ENCODE measurements at regions not wholly inside any gene's neighbourhood (a gene's known extent, or its start where the extent isn't known, plus 50 kb on each side); places are given as distances from the start of the nearest gene placed in this dataset.

DNA sequence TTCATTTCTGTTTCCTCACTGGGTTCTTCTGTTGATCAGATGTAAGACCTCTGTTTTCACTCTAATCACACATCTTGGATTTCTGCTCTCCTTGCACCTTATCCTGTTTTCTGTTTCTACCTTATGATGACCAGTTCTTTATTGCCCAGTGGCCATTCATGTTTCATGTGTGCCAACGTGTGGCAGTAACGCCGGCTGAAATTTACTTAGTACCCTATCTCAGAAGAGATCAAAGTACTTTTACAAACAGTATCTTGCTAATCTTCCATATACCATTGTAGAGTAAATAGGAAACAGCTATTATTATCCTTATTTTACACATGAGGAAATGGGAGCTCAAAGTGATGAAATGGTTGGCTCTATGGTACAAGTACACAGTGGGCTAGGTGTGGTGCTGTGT lies 74.0 kb downstream of the GATA3 start:
- no peaks in the 10 kb centered on the region for H3K27me3 ChIP-seq (replicated peaks)
- H3K4me3 ChIP-seq: no peak overlapping the region
- no peaks in the 10 kb centered on the region for H3K9me3 ChIP-seq (replicated peaks)
- DNase-seq (ENCODE audit: low read depth in 1 of 2, low spot score in 2 of 2): no peak
- H3K36me3 ChIP-seq: no peaks in the 10 kb centered on the region
- H3K4me1 ChIP-seq (replicated peaks): 0 out of 2 replicates have a peak, but pooled peaks cover 3% of the 10 kb centered on the region
- no peak overlapping the region for H3K27ac ChIP-seq

DNA sequence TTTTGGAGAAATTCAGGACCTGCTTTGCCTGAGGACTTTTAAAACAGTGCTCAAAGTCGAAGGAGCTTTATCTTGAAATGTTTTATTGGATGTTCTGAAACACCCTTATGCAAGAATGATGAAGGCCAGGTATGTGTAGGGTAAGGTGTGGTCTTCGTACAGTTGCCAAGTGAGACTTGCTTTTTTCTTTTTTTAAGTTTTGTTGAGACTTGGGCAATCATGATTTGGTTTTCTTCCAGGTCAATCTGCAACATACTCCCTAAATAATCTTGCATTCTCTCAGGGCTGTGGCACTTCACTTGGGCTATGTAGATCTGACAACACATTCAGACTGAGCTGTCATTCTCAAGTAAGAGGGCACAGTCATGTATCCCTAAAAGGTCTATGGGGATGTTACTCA lies 75.0 kb downstream of the GATA3 start:
- no peaks in the 10 kb centered on the region for H3K9me3 ChIP-seq (replicated peaks)
- H3K4me1 ChIP-seq (replicated peaks): 0 out of 2 replicates have a peak, but pooled peaks cover 3% of the 10 kb centered on the region
- no peak for DNase-seq (ENCODE audit: low read depth in 1 of 2, low spot score in 2 of 2)
- no peaks in the 10 kb centered on the region; the same call in 1 of the 2 replicates for H3K27me3 ChIP-seq (replicated peaks)
- H3K27ac ChIP-seq: no peak overlapping the region
- H3K4me3 ChIP-seq: no peak overlapping the region
- H3K36me3 ChIP-seq: no peaks in the 10 kb centered on the region

DNA sequence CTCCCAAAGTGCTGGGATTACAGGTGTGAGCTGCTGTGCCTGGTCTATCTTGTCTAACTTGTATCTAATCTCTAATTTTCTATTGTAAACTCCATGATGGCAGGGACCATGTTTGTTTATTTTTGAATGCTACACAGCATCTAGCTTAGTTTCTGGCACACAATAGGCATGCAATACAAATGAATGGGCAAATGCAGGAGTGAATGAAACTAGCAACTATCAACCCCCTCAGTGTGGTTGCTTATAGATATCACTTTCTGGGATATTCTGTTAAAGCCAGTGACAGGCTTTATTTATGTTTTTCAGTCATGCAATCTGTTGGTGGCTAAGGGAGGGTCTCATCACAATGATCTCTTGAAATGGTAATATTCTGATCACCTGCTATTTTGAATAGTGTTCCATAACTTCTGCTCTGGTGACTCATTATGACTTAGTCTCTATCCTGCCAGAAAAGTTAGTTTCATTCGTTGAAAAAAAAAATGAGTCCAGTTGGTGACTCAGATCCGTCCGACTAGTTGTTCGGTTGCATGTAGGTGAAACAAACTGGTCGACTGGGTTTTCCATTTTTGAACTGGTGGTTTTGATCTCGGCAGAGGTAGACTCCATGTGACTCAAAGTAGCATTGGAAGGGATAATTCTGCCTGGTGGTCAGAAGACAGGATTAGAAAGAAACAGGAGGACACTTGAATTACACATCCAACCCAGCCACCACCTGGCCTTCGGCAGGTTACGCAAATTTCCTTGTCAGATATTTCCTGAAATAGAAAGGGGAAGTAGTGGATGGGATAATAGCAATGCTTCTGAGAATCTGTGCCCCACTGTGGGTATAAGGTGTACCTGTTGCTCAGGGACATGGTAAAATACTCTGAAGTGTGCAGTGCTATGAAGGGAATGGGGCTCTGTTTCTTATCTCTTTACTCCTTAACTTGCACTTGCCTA lies 76.8 kb downstream of the GATA3 start:
- Histone ChIP-seq H3K4me1 (replicated peaks) (0 out of 2 replicates have a peak, but pooled peaks cover 3% of the 10 kb centered on the region), H3K27me3 (replicated peaks) (no peaks in the 10 kb centered on the region; the same call in 1 of the 2 replicates), H3K9me3 (replicated peaks) (no peaks in the 10 kb centered on the region), H3K36me3 (no peaks in the 10 kb centered on the region), H3K27ac (peak overlapping the region; percentile 31; the same call in 1 of the 2 replicates), H3K4me3 (no peak overlapping the region)
- DNase-seq (ENCODE audit: low read depth in 1 of 2, low spot score in 2 of 2): no peak

DNA sequence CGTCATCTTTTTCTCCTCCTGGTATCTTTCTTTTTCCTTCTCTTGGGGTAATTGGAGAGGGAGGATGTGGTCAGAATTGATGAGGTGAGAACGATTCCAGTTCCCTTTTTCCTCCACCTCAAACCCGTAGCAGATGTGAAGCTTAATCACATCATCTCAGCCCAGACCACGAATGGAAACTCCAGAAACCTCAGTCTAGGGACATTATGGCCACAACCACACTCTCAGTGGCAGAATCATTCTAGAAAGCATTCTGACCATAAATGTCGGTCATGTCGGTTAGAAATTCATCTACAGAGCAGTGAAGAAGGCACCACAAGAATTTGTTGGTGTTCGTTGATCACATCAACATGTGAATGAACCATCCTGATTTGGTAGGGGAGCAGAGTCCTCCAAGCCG lies 78.7 kb downstream of the GATA3 start:
- H3K4me3 ChIP-seq: no peak overlapping the region
- H3K36me3 ChIP-seq: no peaks in the 10 kb centered on the region
- DNase-seq (ENCODE audit: low read depth in 1 of 2, low spot score in 2 of 2): no peak
- H3K4me1 ChIP-seq (replicated peaks): 0 out of 2 replicates have a peak, but pooled peaks cover 3% of the 10 kb centered on the region
- no peaks in the 10 kb centered on the region for H3K9me3 ChIP-seq (replicated peaks)
- H3K27ac ChIP-seq: no peak overlapping the region
- H3K27me3 ChIP-seq (replicated peaks): no peaks in the 10 kb centered on the region; the same call in 1 of the 2 replicates

DNA sequence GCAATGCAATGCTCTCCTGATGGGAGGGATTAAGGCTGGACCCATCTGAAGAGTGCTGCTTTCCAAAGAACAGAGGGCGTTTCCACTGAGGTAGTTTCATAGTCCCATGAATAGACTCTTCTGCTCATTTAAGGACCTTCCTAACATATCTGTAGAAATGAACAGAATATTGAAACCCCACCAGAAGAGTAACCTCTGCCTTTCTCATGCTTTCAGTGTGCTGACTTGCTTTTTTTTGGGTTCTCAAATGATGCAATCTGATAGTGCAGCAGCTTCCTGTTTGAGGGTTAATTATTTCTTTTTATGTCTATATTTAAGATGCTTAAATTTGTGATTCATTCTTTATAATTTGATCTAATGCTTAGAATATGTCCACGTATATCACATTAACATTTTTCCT lies 82.2 kb downstream of the GATA3 start:
- Histone ChIP-seq H3K27me3 (replicated peaks) (no peaks in the 10 kb centered on the region; the same call in 1 of the 2 replicates), H3K27ac (no peak overlapping the region), H3K9me3 (replicated peaks) (no peaks in the 10 kb centered on the region), H3K4me1 (replicated peaks) (0 out of 2 replicates have a peak, but pooled peaks cover 2% of the 10 kb centered on the region), H3K4me3 (no peak overlapping the region), H3K36me3 (no peaks in the 10 kb centered on the region)
- no peak for DNase-seq (ENCODE audit: low read depth in 1 of 2, low spot score in 2 of 2)

DNA sequence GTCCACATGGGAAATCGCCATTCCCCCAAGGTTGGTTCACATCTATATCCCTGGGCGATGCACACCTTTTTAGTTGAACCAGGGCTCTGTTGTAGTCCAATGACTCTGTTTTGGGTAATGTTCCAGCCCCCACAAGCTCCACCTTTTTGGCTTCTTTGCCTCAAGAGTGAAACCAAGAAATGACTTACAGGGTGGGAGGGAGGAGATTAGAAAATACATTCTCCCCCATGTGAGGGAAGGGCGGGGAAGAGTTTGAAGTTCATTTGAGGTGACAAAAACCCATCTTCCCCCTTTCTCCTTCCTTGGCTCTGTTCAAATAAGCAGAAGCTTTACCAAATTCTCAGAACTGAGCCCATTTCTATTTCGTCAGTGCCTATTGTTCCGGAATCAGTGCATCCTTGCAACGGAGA lies 82.8 kb downstream of the GATA3 start:
- no peak overlapping the region for H3K27ac ChIP-seq
- H3K9me3 ChIP-seq (replicated peaks): no peaks in the 10 kb centered on the region
- H3K4me1 ChIP-seq (replicated peaks): 0 out of 2 replicates have a peak, but pooled peaks cover 2% of the 10 kb centered on the region
- no peaks in the 10 kb centered on the region for H3K36me3 ChIP-seq
- DNase-seq (ENCODE audit: low read depth in 1 of 2, low spot score in 2 of 2): no peak
- H3K4me3 ChIP-seq: no peak overlapping the region
- H3K27me3 ChIP-seq (replicated peaks): no peaks in the 10 kb centered on the region; the same call in 1 of the 2 replicates

- H3K9me3 ChIP-seq (replicated peaks): no peaks in the 10 kb centered on the region
- 0 out of 2 replicates have a peak, but pooled peaks cover 2% of the 10 kb centered on the region for H3K4me1 ChIP-seq (replicated peaks)
- H3K36me3 ChIP-seq: no peaks in the 10 kb centered on the region
- no peak overlapping the region for H3K4me3 ChIP-seq
- H3K27ac ChIP-seq: no peak overlapping the region
- no peak for DNase-seq (ENCODE audit: low read depth in 1 of 2, low spot score in 2 of 2)
- H3K27me3 ChIP-seq (replicated peaks): no peaks in the 10 kb centered on the region; the same call in 1 of the 2 replicates
Measured at GRCh38 chr10:8137726-8138125, 83.2 kb downstream of the GATA3 start.

GRCh38 chr10:8138471-8138870 lies 84.0 kb downstream of the GATA3 start:
- Histone ChIP-seq H3K4me3 (no peak overlapping the region), H3K36me3 (no peaks in the 10 kb centered on the region), H3K9me3 (replicated peaks) (no peaks in the 10 kb centered on the region), H3K27ac (no peak overlapping the region), H3K27me3 (replicated peaks) (no peaks in the 10 kb centered on the region; the same call in 1 of the 2 replicates), H3K4me1 (replicated peaks) (0 out of 2 replicates have a peak, but pooled peaks cover 2% of the 10 kb centered on the region)
- DNase-seq (ENCODE audit: low read depth in 1 of 2, low spot score in 2 of 2): no peak

DNA sequence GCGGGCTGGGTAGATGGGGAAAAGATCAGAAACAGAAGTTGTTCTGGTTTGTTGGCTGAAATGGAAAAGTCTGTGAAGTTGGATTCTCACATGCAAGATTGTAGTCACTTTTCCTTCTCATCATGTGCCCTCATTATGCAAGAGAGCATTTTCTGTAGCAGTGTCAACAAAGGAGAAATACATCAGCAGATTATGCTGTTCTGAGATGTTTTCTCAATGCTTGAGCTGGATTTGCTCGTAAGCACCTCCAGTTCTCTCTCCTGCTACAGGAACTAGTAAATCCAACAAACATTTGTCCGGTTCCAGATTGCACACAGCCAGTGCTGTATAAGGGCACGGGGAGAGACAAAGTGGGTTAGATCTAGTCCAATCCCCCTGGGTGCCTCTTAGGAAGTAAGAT lies 90.0 kb downstream of the GATA3 start:
- H3K36me3 ChIP-seq: no peaks in the 10 kb centered on the region
- H3K4me3 ChIP-seq: no peak overlapping the region
- DNase-seq (ENCODE audit: low read depth in 1 of 2, low spot score in 2 of 2): no peak
- no peaks in the 10 kb centered on the region for H3K9me3 ChIP-seq (replicated peaks)
- H3K27me3 ChIP-seq (replicated peaks): no peaks in the 10 kb centered on the region
- 0 out of 2 replicates have a peak, but pooled peaks cover 7% of the 10 kb centered on the region for H3K4me1 ChIP-seq (replicated peaks)
- H3K27ac ChIP-seq: no peak overlapping the region

DNA sequence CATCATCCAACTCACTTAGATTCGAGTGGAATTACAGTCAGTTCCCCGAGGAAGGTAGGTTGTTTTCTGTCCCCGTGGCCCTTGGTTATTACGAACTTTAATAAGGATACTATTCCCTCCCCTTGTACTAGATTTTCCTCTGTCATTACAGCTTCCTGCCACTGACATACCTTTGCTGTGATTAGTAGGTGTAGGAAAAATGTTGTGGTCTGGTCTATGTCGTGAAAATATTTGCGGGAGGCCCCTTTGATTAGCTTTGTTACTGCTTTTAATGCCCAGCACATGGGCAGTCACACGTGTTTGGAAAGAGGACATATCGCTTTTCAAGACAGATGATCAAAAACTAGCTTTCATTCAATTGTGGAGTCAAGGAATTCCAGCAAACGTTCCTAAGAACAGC lies 92.2 kb downstream of the GATA3 start:
- Histone ChIP-seq H3K9me3 (replicated peaks) (no peaks in the 10 kb centered on the region), H3K27ac (0 out of 2 replicates have a peak overlapping the region, but pooled peaks have one; percentile 13), H3K4me3 (no peak overlapping the region), H3K36me3 (no peaks in the 10 kb centered on the region), H3K27me3 (replicated peaks) (no peaks in the 10 kb centered on the region), H3K4me1 (replicated peaks) (peaks cover 10% of the 10 kb centered on the region; the same call in 1 of the 2 replicates)
- peak in 1 of 2 experiments; percentile 1 for DNase-seq (ENCODE audit: low read depth in 1 of 2, low spot score in 2 of 2)

DNA sequence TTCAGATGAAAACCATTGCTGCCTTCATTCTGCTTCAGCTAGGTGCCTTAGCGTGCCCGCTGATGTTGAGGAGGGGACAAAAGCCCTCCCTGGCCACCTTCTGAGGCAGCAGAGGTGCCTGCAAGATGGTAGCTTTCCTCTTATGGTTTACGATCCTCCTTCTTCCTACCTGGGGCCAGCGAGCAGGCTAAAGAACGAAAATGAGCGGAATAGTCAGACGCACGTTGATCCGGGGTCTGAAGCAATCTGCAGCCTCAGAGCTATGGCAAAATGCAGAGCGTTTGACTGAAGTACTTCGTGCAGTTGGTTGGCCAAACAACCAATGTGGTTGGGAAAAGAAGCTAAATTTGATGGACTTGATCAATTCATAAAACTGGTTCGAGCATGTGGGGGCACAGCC lies 95.5 kb downstream of the GATA3 start:
- Histone ChIP-seq H3K36me3 (no peaks in the 10 kb centered on the region), H3K27me3 (replicated peaks) (no peaks in the 10 kb centered on the region), H3K9me3 (replicated peaks) (no peaks in the 10 kb centered on the region), H3K27ac (no peak overlapping the region), H3K4me1 (replicated peaks) (peaks cover 10% of the 10 kb centered on the region; the same call in 1 of the 2 replicates), H3K4me3 (no peak overlapping the region)
- DNase-seq (ENCODE audit: low read depth in 1 of 2, low spot score in 2 of 2): no peak

DNA sequence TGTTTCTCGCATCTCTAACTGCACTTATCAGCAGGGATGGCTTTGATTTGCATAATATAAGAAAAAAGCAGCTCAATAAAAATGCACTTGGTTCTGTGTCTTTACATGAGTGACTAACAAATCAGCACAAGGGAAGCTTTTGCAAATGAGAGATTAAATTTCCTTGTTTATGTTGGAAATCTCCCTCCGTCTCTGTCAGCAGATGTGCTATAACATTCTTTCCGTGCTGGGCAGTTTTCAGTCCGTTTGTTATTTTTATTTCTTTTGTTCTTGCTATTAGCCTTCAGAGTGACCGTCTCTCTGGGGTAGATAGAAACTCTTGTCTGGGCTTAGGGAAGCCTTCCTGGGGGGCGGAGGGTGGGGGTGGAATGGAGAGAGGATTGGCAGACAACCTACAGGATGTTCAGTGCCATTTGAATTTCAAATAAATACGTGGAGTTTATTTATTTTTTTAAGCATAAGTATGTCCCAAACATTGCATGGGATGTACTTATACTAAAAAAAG lies 96.0 kb downstream of the GATA3 start:
- no peaks in the 10 kb centered on the region for H3K9me3 ChIP-seq (replicated peaks)
- H3K27me3 ChIP-seq (replicated peaks): no peaks in the 10 kb centered on the region
- H3K36me3 ChIP-seq: no peaks in the 10 kb centered on the region
- peak in 1 of 2 experiments; percentile 7 for DNase-seq (ENCODE audit: low read depth in 1 of 2, low spot score in 2 of 2)
- H3K27ac ChIP-seq: no peak overlapping the region
- no peak overlapping the region for H3K4me3 ChIP-seq
- peaks cover 10% of the 10 kb centered on the region; the same call in 1 of the 2 replicates for H3K4me1 ChIP-seq (replicated peaks)

DNA sequence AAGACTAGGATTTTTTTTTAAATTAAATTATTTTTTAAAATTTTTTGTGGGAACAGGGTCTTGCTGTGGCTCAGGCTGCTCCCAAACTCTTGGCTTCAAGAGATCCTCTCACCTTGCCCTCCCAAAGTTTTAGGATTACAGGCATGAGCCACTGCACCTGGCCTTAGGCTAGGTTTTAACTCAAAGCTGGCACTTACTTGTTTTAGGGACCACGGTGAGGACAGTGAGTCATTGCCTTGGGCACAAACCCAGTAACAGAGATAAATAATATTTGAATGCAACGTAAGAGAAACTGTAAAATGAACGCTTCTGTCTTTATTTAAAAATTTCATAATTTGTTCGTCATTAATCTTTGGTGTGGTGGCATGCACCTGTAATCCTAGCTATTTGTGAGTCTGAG lies 96.6 kb downstream of the GATA3 start:
- Histone ChIP-seq H3K27me3 (replicated peaks) (no peaks in the 10 kb centered on the region), H3K4me3 (no peak overlapping the region), H3K36me3 (no peaks in the 10 kb centered on the region), H3K4me1 (replicated peaks) (peaks cover 10% of the 10 kb centered on the region; the same call in 1 of the 2 replicates), H3K9me3 (replicated peaks) (no peaks in the 10 kb centered on the region), H3K27ac (no peak overlapping the region)
- no peak for DNase-seq (ENCODE audit: low read depth in 1 of 2, low spot score in 2 of 2)

- Histone ChIP-seq H3K4me3 (no peak overlapping the region), H3K9me3 (replicated peaks) (no peaks in the 10 kb centered on the region), H3K27me3 (replicated peaks) (no peaks in the 10 kb centered on the region), H3K4me1 (replicated peaks) (peaks cover 5% of the 10 kb centered on the region), H3K36me3 (no peaks in the 10 kb centered on the region), H3K27ac (no peak overlapping the region)
- no peak for DNase-seq (ENCODE audit: low read depth in 1 of 2, low spot score in 2 of 2)
Measured at GRCh38 chr10:8156918-8157317, 102.4 kb downstream of the GATA3 start.
